Karpas-422 (cell line): ENCODE measurements at regions not wholly inside any gene's neighbourhood (a gene's known extent, or its start where the extent isn't known, plus 50 kb on each side); places are given as distances from the start of the nearest gene placed in this dataset.
A peak's percentile ranks its signal among the peaks of the same experiment; 100 is the strongest.

Experiments used
- DNase-seq: peaks from one replicate; pipeline ENCODE4 v3.0.0-alpha.2; 2015
- H2AFZ ChIP-seq: fragments of 200-600 bp; sonication (generic); 2 replicates; pipeline ENCODE4 v1.6.1; 2014; ENCODE audit warnings: antibody characterized with exemption, low read length, mixed read lengths
- H3K27ac ChIP-seq: fragments of 200-600 bp; sonication (generic); 2 replicates; pipeline ENCODE4 v1.5.1; 2014; ENCODE audit warnings: mild to moderate bottlenecking, low read length, moderate library complexity
- H3K27me3 ChIP-seq: fragments of 200-600 bp; sonication (generic); 2 replicates; pipeline ENCODE4 v1.6.1; 2014; ENCODE audit warnings: low read length, mixed read lengths
- H3K36me3 ChIP-seq: fragments of 200-600 bp; sonication (generic); 2 replicates; pipeline ENCODE4 v1.6.1; 2014; ENCODE audit warnings: low read length, mixed read lengths; ENCODE audit not compliant: insufficient read depth
- H3K4me1 ChIP-seq: fragments of 200-600 bp; sonication (generic); 2 replicates; pipeline ENCODE4 v1.6.1; 2014; ENCODE audit warnings: mild to moderate bottlenecking, low read length, mixed read lengths
- H3K4me2 ChIP-seq: fragments of 200-600 bp; sonication (generic); 2 replicates; pipeline ENCODE4 v1.6.1; 2014; ENCODE audit warnings: low read length, low read depth, mild to moderate bottlenecking; ENCODE audit not compliant: poor library complexity, severe bottlenecking
- H3K4me3 ChIP-seq: fragments of 200-600 bp; sonication (generic); 2 replicates; pipeline ENCODE4 v1.5.1; 2014; ENCODE audit warnings: mild to moderate bottlenecking, antibody characterized with exemption, low read length, mixed read lengths
- H3K79me2 ChIP-seq: fragments of 200-600 bp; sonication (generic); 2 replicates; pipeline ENCODE4 v1.6.1; 2014; ENCODE audit warnings: mild to moderate bottlenecking, low read length, mixed read lengths
- H3K9ac ChIP-seq: fragments of 200-600 bp; sonication (generic); 2 replicates; pipeline ENCODE4 v1.6.0; 2014; ENCODE audit warnings: low read length
- H3K9me2 ChIP-seq: fragments of 200-600 bp; sonication (generic), shearing (Covaris generic); replicated peaks from 2 replicates; pipeline ENCODE4 v1.6.0; 2014; ENCODE audit warnings: mild to moderate bottlenecking, low read length, moderate library complexity; ENCODE audit not compliant: insufficient read depth
- H3K9me3 ChIP-seq: fragments of 300-700, 200-600 bp; sonication (generic); 2 replicates; pipeline ENCODE4 v1.6.1; 2014; ENCODE audit warnings: low read length, mixed read lengths
- H4K20me1 ChIP-seq: fragments of 200-600 bp; sonication (generic); 2 replicates; pipeline ENCODE4 v1.6.1; 2014; ENCODE audit warnings: mild to moderate bottlenecking, antibody characterized with exemption, low read length, low read depth; ENCODE audit not compliant: insufficient read depth

GRCh38 chr18:48473816-48474215, 64.6 kb upstream of the ZBTB7C start:
- no peaks in the 10 kb centered on the region for H3K27me3 ChIP-seq
- no peak overlapping the region for H3K9ac ChIP-seq
- H3K4me1 ChIP-seq: 0 out of 2 replicates have a peak, but pooled peaks cover 3% of the 10 kb centered on the region
- no peaks in the 10 kb centered on the region for H3K79me2 ChIP-seq
- no peak overlapping the region for H3K4me3 ChIP-seq
- H4K20me1 ChIP-seq: no peaks in the 10 kb centered on the region
- no peak overlapping the region for H3K4me2 ChIP-seq
- H3K9me3 ChIP-seq: no peaks in the 10 kb centered on the region
- no peak for DNase-seq
- no peaks in the 10 kb centered on the region for H3K9me2 ChIP-seq
- H3K27ac ChIP-seq: no peak overlapping the region
- no peak overlapping the region for H2AFZ ChIP-seq
- H3K36me3 ChIP-seq: no peaks in the 10 kb centered on the region

- H3K4me3 ChIP-seq: no peak overlapping the region
- H3K9me3 ChIP-seq: no peaks in the 10 kb centered on the region
- no peaks in the 10 kb centered on the region for H3K9me2 ChIP-seq
- H2AFZ ChIP-seq: no peak overlapping the region
- H3K9ac ChIP-seq: no peak overlapping the region
- no peaks in the 10 kb centered on the region for H4K20me1 ChIP-seq
- no peak overlapping the region for H3K27ac ChIP-seq
- DNase-seq: no peak
- no peaks in the 10 kb centered on the region for H3K27me3 ChIP-seq
- no peaks in the 10 kb centered on the region for H3K79me2 ChIP-seq
- 0 out of 2 replicates have a peak, but pooled peaks cover 3% of the 10 kb centered on the region for H3K4me1 ChIP-seq
- H3K36me3 ChIP-seq: no peaks in the 10 kb centered on the region
- H3K4me2 ChIP-seq: no peak overlapping the region
These were observed 63.4 kb upstream of the ZBTB7C start for GRCh38 chr18:48472610-48473009.

GRCh38 chr18:48470484-48471180, 61.4 kb upstream of the ZBTB7C start:
- Histone ChIP-seq H3K4me3 (no peak overlapping the region), H3K36me3 (no peaks in the 10 kb centered on the region), H3K9ac (no peak overlapping the region), H3K79me2 (no peaks in the 10 kb centered on the region), H3K27me3 (no peaks in the 10 kb centered on the region), H2AFZ (no peak overlapping the region), H3K4me1 (no peaks in the 10 kb centered on the region), H4K20me1 (no peaks in the 10 kb centered on the region), H3K9me2 (no peaks in the 10 kb centered on the region), H3K9me3 (no peaks in the 10 kb centered on the region), H3K4me2 (no peak overlapping the region), H3K27ac (no peak overlapping the region)
- no peak for DNase-seq

- Histone ChIP-seq H3K36me3 (no peaks in the 10 kb centered on the region), H2AFZ (no peak overlapping the region), H3K79me2 (no peaks in the 10 kb centered on the region)
These were observed 59.0 kb upstream of the ZBTB7C start for GRCh38 chr18:48468151-48468550.

GRCh38 chr18:48467231-48467630, 58.0 kb upstream of the ZBTB7C start:
- H3K9ac ChIP-seq: no peak overlapping the region
- H3K4me1 ChIP-seq: no peaks in the 10 kb centered on the region
- no peaks in the 10 kb centered on the region for H3K79me2 ChIP-seq
- H2AFZ ChIP-seq: no peak overlapping the region
- H3K9me3 ChIP-seq: no peaks in the 10 kb centered on the region
- no peak for DNase-seq
- H4K20me1 ChIP-seq: no peaks in the 10 kb centered on the region
- no peak overlapping the region for H3K4me2 ChIP-seq
- H3K36me3 ChIP-seq: no peaks in the 10 kb centered on the region
- H3K27me3 ChIP-seq: no peaks in the 10 kb centered on the region
- H3K4me3 ChIP-seq: no peak overlapping the region
- no peaks in the 10 kb centered on the region for H3K9me2 ChIP-seq
- no peak overlapping the region for H3K27ac ChIP-seq

More at GRCh38 chr18:48468151-48468550, 59.0 kb upstream of the ZBTB7C start:
- H4K20me1 ChIP-seq: no peaks in the 10 kb centered on the region
- no peaks in the 10 kb centered on the region for H3K27me3 ChIP-seq
- no peaks in the 10 kb centered on the region for H3K9me3 ChIP-seq
- H3K4me2 ChIP-seq: no peak overlapping the region
- DNase-seq: no peak
- no peak overlapping the region for H3K9ac ChIP-seq
- no peaks in the 10 kb centered on the region for H3K4me1 ChIP-seq
- H3K4me3 ChIP-seq: no peak overlapping the region
- H3K9me2 ChIP-seq: no peaks in the 10 kb centered on the region
- H3K27ac ChIP-seq: no peak overlapping the region

GRCh38 chr18:48462510-48462909, 53.3 kb upstream of the ZBTB7C start:
- no peak overlapping the region for H3K4me2 ChIP-seq
- no peak overlapping the region for H3K9ac ChIP-seq
- no peaks in the 10 kb centered on the region for H3K27me3 ChIP-seq
- H3K4me1 ChIP-seq: peaks cover 10% of the 10 kb centered on the region
- H3K36me3 ChIP-seq: no peaks in the 10 kb centered on the region
- H3K27ac ChIP-seq: no peak overlapping the region
- no peaks in the 10 kb centered on the region for H3K79me2 ChIP-seq
- H3K9me2 ChIP-seq: no peaks in the 10 kb centered on the region
- H3K9me3 ChIP-seq: no peaks in the 10 kb centered on the region
- no peak overlapping the region for H3K4me3 ChIP-seq
- no peak for DNase-seq
- no peak overlapping the region for H2AFZ ChIP-seq
- no peaks in the 10 kb centered on the region for H4K20me1 ChIP-seq

- Histone ChIP-seq H3K9me2 (no peaks in the 10 kb centered on the region), H3K9ac (no peak overlapping the region), H3K27me3 (no peaks in the 10 kb centered on the region), H3K4me1 (peaks cover 10% of the 10 kb centered on the region), H3K79me2 (no peaks in the 10 kb centered on the region), H3K36me3 (no peaks in the 10 kb centered on the region), H4K20me1 (no peaks in the 10 kb centered on the region), H3K4me3 (no peak overlapping the region), H3K27ac (no peak overlapping the region), H3K4me2 (no peak overlapping the region), H3K9me3 (no peaks in the 10 kb centered on the region), H2AFZ (no peak overlapping the region)
- DNase-seq: no peak
These were observed 51.9 kb upstream of the ZBTB7C start for GRCh38 chr18:48460929-48461583.

GRCh38 chr18:48459465-48459864, 50.3 kb upstream of the ZBTB7C start:
- no peaks in the 10 kb centered on the region for H3K9me3 ChIP-seq
- H3K27me3 ChIP-seq: no peaks in the 10 kb centered on the region
- H2AFZ ChIP-seq: no peak overlapping the region
- H3K4me3 ChIP-seq: no peak overlapping the region
- H3K27ac ChIP-seq: no peak overlapping the region
- no peaks in the 10 kb centered on the region for H4K20me1 ChIP-seq
- peaks cover 10% of the 10 kb centered on the region for H3K4me1 ChIP-seq
- no peaks in the 10 kb centered on the region for H3K9me2 ChIP-seq
- no peaks in the 10 kb centered on the region for H3K36me3 ChIP-seq
- no peaks in the 10 kb centered on the region for H3K79me2 ChIP-seq
- H3K9ac ChIP-seq: no peak overlapping the region
- peak; percentile 53 for DNase-seq
- H3K4me2 ChIP-seq: peak overlapping the region; percentile 3
